Osteoblast (primary cell): ENCODE measurements at regions not wholly inside any gene's neighbourhood (a gene's known extent, or its start where the extent isn't known, plus 50 kb on each side); places are given as distances from the start of the nearest gene placed in this dataset.

Experiments
- DNase-seq: peaks from one replicate; pipeline ENCODE4 v3.0.0; 2011; ENCODE audit warnings: low spot score, mixed read lengths; ENCODE audit not compliant: insufficient read length; ENCODE audit errors: missing footprints
- H2AFZ ChIP-seq: 2 replicates; pipeline ENCODE4 v1.6.0; 2011; ENCODE audit warnings: mild to moderate bottlenecking, low read length
- H3K27ac ChIP-seq: 2 replicates; pipeline ENCODE4 v1.5.1; 2011; ENCODE audit warnings: mild to moderate bottlenecking, low read depth, low read length, moderate library complexity
- H3K27me3 ChIP-seq: 2 replicates; pipeline ENCODE4 v1.6.0; 2012; ENCODE audit warnings: mild to moderate bottlenecking, control low read depth, inconsistent platforms, low read length, moderate library complexity; ENCODE audit not compliant: insufficient read depth
- H3K36me3 ChIP-seq: 2 replicates; pipeline ENCODE4 v1.5.1; 2011; ENCODE audit warnings: mild to moderate bottlenecking, low read length, control low read depth, moderate library complexity; ENCODE audit not compliant: insufficient read depth
- H3K4me1 ChIP-seq: 2 replicates; pipeline ENCODE4 v1.5.1; 2011; ENCODE audit warnings: mild to moderate bottlenecking, low read length, control low read depth, moderate library complexity; ENCODE audit not compliant: insufficient read depth
- H3K4me2 ChIP-seq: 2 replicates; pipeline ENCODE4 v1.6.0; 2011; ENCODE audit warnings: mild to moderate bottlenecking, low read length; ENCODE audit not compliant: insufficient read depth
- H3K4me3 ChIP-seq: fragments of 200-600 bp; sonication (generic); 3 replicates; pipeline ENCODE4 v1.5.1; 2012; ENCODE audit warnings: mild to moderate bottlenecking, low read length, inconsistent platforms; ENCODE audit not compliant: insufficient read depth
- H3K79me2 ChIP-seq: 2 replicates; pipeline ENCODE4 v1.6.0; 2012; ENCODE audit warnings: mild to moderate bottlenecking, low read length, control low read depth, inconsistent platforms; ENCODE audit not compliant: insufficient read depth
- H3K9me3 ChIP-seq: 2 replicates; pipeline ENCODE4 v1.5.1; 2011; ENCODE audit warnings: low read depth, low read length, control low read depth
- H4K20me1 ChIP-seq: 2 replicates; pipeline ENCODE4 v1.6.0; 2012; ENCODE audit warnings: mild to moderate bottlenecking, low read length, control low read depth; ENCODE audit not compliant: insufficient read depth
- CTCF ChIP-seq: IDR thresholded peaks from 2 replicates; pipeline ENCODE4 v1.5.1; 2011; ENCODE audit warnings: mild to moderate bottlenecking, low read depth, low read length, moderate library complexity; ENCODE audit errors: extremely low read depth

- Histone ChIP-seq H3K36me3 (no peaks in the 10 kb centered on the region), H3K79me2 (no peaks in the 10 kb centered on the region), H3K27ac (no peak overlapping the region), H3K4me1 (no peaks in the 10 kb centered on the region), H4K20me1 (no peaks in the 10 kb centered on the region), H3K4me2 (no peak overlapping the region), H3K27me3 (no peaks in the 10 kb centered on the region), H2AFZ (no peak overlapping the region), H3K9me3 (no peaks in the 10 kb centered on the region), H3K4me3 (no peak overlapping the region)
- DNase-seq, result no peak
- no peak for TF ChIP-seq CTCF
These were observed 56.6 kb upstream of the EGFL7 start for GRCh38 chr9:136605988-136606660.

GRCh38 chr9:136604823-136605525 is 57.7 kb upstream of the EGFL7 start:
- Histone ChIP-seq H3K4me1 (no peaks in the 10 kb centered on the region), H3K9me3 (no peaks in the 10 kb centered on the region), H4K20me1 (no peaks in the 10 kb centered on the region), H3K79me2 (no peaks in the 10 kb centered on the region), H3K4me3 (no peak overlapping the region), H3K27ac (no peak overlapping the region), H3K27me3 (no peaks in the 10 kb centered on the region), H3K4me2 (no peak overlapping the region), H3K36me3 (no peaks in the 10 kb centered on the region), H2AFZ (no peak overlapping the region)
- DNase-seq, result no peak
- no peak for TF ChIP-seq CTCF

- H3K9me3 ChIP-seq, result no peaks in the 10 kb centered on the region
- H2AFZ ChIP-seq, result no peak overlapping the region
- no peak for DNase-seq
- H3K4me2 ChIP-seq, result no peak overlapping the region
- no peak overlapping the region for H3K4me3 ChIP-seq
- no peak for TF ChIP-seq CTCF
- no peaks in the 10 kb centered on the region for H3K27me3 ChIP-seq
- H3K79me2 ChIP-seq, result no peaks in the 10 kb centered on the region
- H3K4me1 ChIP-seq, result no peaks in the 10 kb centered on the region
- H4K20me1 ChIP-seq, result no peaks in the 10 kb centered on the region
- H3K36me3 ChIP-seq, result no peaks in the 10 kb centered on the region
- H3K27ac ChIP-seq, result no peak overlapping the region
These were observed 58.3 kb upstream of the NOTCH1 start for GRCh38 chr9:136603901-136604814.
